ENCODE measurements at regions not wholly inside any gene's neighbourhood (a gene's known extent, or its start where the extent isn't known, plus 50 kb on each side); places are given as distances from the start of the nearest gene placed in this dataset.

- TF ChIP-seq, protein P1, sequence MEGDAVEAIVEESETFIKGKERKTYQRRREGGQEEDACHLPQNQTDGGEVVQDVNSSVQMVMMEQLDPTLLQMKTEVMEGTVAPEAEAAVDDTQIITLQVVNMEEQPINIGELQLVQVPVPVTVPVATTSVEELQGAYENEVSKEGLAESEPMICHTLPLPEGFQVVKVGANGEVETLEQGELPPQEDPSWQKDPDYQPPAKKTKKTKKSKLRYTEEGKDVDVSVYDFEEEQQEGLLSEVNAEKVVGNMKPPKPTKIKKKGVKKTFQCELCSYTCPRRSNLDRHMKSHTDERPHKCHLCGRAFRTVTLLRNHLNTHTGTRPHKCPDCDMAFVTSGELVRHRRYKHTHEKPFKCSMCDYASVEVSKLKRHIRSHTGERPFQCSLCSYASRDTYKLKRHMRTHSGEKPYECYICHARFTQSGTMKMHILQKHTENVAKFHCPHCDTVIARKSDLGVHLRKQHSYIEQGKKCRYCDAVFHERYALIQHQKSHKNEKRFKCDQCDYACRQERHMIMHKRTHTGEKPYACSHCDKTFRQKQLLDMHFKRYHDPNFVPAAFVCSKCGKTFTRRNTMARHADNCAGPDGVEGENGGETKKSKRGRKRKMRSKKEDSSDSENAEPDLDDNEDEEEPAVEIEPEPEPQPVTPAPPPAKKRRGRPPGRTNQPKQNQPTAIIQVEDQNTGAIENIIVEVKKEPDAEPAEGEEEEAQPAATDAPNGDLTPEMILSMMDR (conservative IDR thresholded peaks at IDR 0.05; ENCODE audit: low read depth, low read length) = no peak
- no peak for TF ChIP-seq EZH2 (IDR thresholded peaks at IDR 0.05; ENCODE audit: borderline replicate concordance, low read depth, low read length, poor library complexity, severe bottlenecking)
Measured at GRCh38 chr5:101943784-101944183, 352.3 kb downstream of the SLCO4C1 start.

Data from A673 (cell line).